ENCODE measurements at regions not wholly inside any gene's neighbourhood (a gene's known extent, or its start where the extent isn't known, plus 50 kb on each side); places are given as distances from the start of the nearest gene placed in this dataset.
A peak's percentile ranks its signal among the peaks of the same experiment; 100 is the strongest.
"Not testable (repeated sequence)": the region's sequence is repeated elsewhere in the genome, so short reads cannot be mapped to it uniquely, and the experiment has no call there.

GRCh38 chr6:170200458-170200891 lies 90.4 kb downstream of the DLL1 start:
- H3K4me3 ChIP-seq (ENCODE audit: low read depth, low read length), result no peak overlapping the region
- DNase-seq, result no peak

GRCh38 chr6:170199716-170200115 lies 91.2 kb downstream of the DLL1 start:
- Mint-ChIP-seq H3K27ac (peak overlapping the region in 1 of 3 donors; percentile 52), H3K9me3 (peaks cover 1 to 35% (median 14%) of the 10 kb centered on the region in 7 donors), H3K36me3 (no peaks in the 10 kb centered on the region), H3K4me3 (no peak overlapping the region), H3K27me3 (peaks cover 9% of the 10 kb centered on the region), H3K4me1 (no peaks in the 10 kb centered on the region)
- Histone ChIP-seq H3K9me3 (ENCODE audit: control insufficient read depth in 2 of 2, low read length in 2 of 2) (peaks cover 13 to 14% of the 10 kb centered on the region in 2 experiments), H3K36me3 (ENCODE audit: control insufficient read depth, insufficient read depth, low read length) (no peaks in the 10 kb centered on the region), H3K27ac (ENCODE audit: insufficient read depth, low read length, poor library complexity, severe bottlenecking) (no peak overlapping the region), H3K4me3 (ENCODE audit: low read depth, low read length) (no peak overlapping the region), H3K27me3 (ENCODE audit: control insufficient read depth, insufficient read depth, low read length) (no peaks in the 10 kb centered on the region), H3K4me1 (ENCODE audit: control insufficient read depth, insufficient read depth, low read length, poor library complexity, severe bottlenecking) (no peaks in the 10 kb centered on the region)
- no peak for DNase-seq
- ATAC-seq (ENCODE audit: low read depth in 2 of 2), result no peak

More at GRCh38 chr6:170200458-170200891, 90.4 kb downstream of the DLL1 start:
- H3K4me1 ChIP-seq (ENCODE audit: control insufficient read depth, insufficient read depth, low read length, poor library complexity, severe bottlenecking), result no peaks in the 10 kb centered on the region
- H3K4me1 Mint-ChIP-seq, result no peaks in the 10 kb centered on the region
- peaks cover 6 to 10% of the 10 kb centered on the region in 2 experiments for H3K9me3 ChIP-seq (ENCODE audit: control insufficient read depth in 2 of 2, low read length in 2 of 2)
- ATAC-seq (ENCODE audit: low read depth in 2 of 2), result no peak
- H3K36me3 ChIP-seq (ENCODE audit: control insufficient read depth, insufficient read depth, low read length), result no peaks in the 10 kb centered on the region
- H3K27ac Mint-ChIP-seq, result no peak overlapping the region
- peaks cover 4% of the 10 kb centered on the region for H3K27me3 Mint-ChIP-seq
- H3K36me3 Mint-ChIP-seq, result no peaks in the 10 kb centered on the region
- no peaks in the 10 kb centered on the region for H3K27me3 ChIP-seq (ENCODE audit: control insufficient read depth, insufficient read depth, low read length)
- no peak overlapping the region for H3K27ac ChIP-seq (ENCODE audit: insufficient read depth, low read length, poor library complexity, severe bottlenecking)
- H3K9me3 Mint-ChIP-seq, result peaks cover 0 to 28% (median 10%) of the 10 kb centered on the region in 7 donors
- H3K4me3 Mint-ChIP-seq, result no peak overlapping the region

GRCh38 chr6:170198298-170198697 lies 92.6 kb downstream of the DLL1 start:
- Mint-ChIP-seq H3K9me3 (peaks cover 4 to 37% (median 16%) of the 10 kb centered on the region in 7 donors), H3K4me1 (no peaks in the 10 kb centered on the region), H3K36me3 (peaks cover 7% of the 10 kb centered on the region), H3K27ac (no peak overlapping the region), H3K27me3 (peaks cover 17% of the 10 kb centered on the region), H3K4me3 (no peak overlapping the region)
- no peaks in the 10 kb centered on the region for H3K27me3 ChIP-seq (ENCODE audit: control insufficient read depth, insufficient read depth, low read length)
- H3K4me1 ChIP-seq (ENCODE audit: control insufficient read depth, insufficient read depth, low read length, poor library complexity, severe bottlenecking), result no peaks in the 10 kb centered on the region
- no peak for ATAC-seq (ENCODE audit: low read depth in 2 of 2)
- H3K9me3 ChIP-seq (ENCODE audit: control insufficient read depth in 2 of 2, low read length in 2 of 2), result peaks cover 14 to 18% of the 10 kb centered on the region in 2 experiments
- H3K27ac ChIP-seq (ENCODE audit: insufficient read depth, low read length, poor library complexity, severe bottlenecking), result no peak overlapping the region
- no peak overlapping the region for H3K4me3 ChIP-seq (ENCODE audit: low read depth, low read length)
- DNase-seq, result no peak
- H3K36me3 ChIP-seq (ENCODE audit: control insufficient read depth, insufficient read depth, low read length), result no peaks in the 10 kb centered on the region

- H3K27ac Mint-ChIP-seq, result no peak overlapping the region
- Histone ChIP-seq H3K4me3 (ENCODE audit: low read depth, low read length) (no peak overlapping the region), H3K4me1 (ENCODE audit: control insufficient read depth, insufficient read depth, low read length, poor library complexity, severe bottlenecking) (no peaks in the 10 kb centered on the region), H3K36me3 (ENCODE audit: control insufficient read depth, insufficient read depth, low read length) (no peaks in the 10 kb centered on the region), H3K9me3 (ENCODE audit: control insufficient read depth in 2 of 2, low read length in 2 of 2) (peaks cover 14 to 18% of the 10 kb centered on the region in 2 experiments), H3K27ac (ENCODE audit: insufficient read depth, low read length, poor library complexity, severe bottlenecking) (no peak overlapping the region), H3K27me3 (ENCODE audit: control insufficient read depth, insufficient read depth, low read length) (no peaks in the 10 kb centered on the region)
- peaks cover 13% of the 10 kb centered on the region for H3K27me3 Mint-ChIP-seq
- H3K9me3 Mint-ChIP-seq, result peaks cover 4 to 31% (median 13%) of the 10 kb centered on the region in 7 donors
- no peak for DNase-seq
- no peaks in the 10 kb centered on the region for H3K4me1 Mint-ChIP-seq
- H3K4me3 Mint-ChIP-seq, result no peak overlapping the region
- peaks cover 7% of the 10 kb centered on the region for H3K36me3 Mint-ChIP-seq
- no peak for ATAC-seq (ENCODE audit: low read depth in 2 of 2)
Measured at GRCh38 chr6:170193326-170193821, 97.5 kb downstream of the DLL1 start.

GRCh38 chr6:170192905-170193304 lies 98.0 kb downstream of the DLL1 start:
- Mint-ChIP-seq H3K27me3 (peaks cover 13% of the 10 kb centered on the region), H3K4me3 (no peak overlapping the region), H3K36me3 (peaks cover 7% of the 10 kb centered on the region), H3K9me3 (peaks cover 4 to 31% (median 13%) of the 10 kb centered on the region in 7 donors), H3K27ac (no peak overlapping the region), H3K4me1 (no peaks in the 10 kb centered on the region)
- H3K36me3 ChIP-seq (ENCODE audit: control insufficient read depth, insufficient read depth, low read length), result no peaks in the 10 kb centered on the region
- ATAC-seq (ENCODE audit: low read depth in 2 of 2) (no peak), DNase-seq (no peak)
- no peak overlapping the region for H3K27ac ChIP-seq (ENCODE audit: insufficient read depth, low read length, poor library complexity, severe bottlenecking)
- H3K4me1 ChIP-seq (ENCODE audit: control insufficient read depth, insufficient read depth, low read length, poor library complexity, severe bottlenecking), result no peaks in the 10 kb centered on the region
- H3K4me3 ChIP-seq (ENCODE audit: low read depth, low read length), result no peak overlapping the region
- H3K27me3 ChIP-seq (ENCODE audit: control insufficient read depth, insufficient read depth, low read length), result no peaks in the 10 kb centered on the region
- H3K9me3 ChIP-seq (ENCODE audit: control insufficient read depth in 2 of 2, low read length in 2 of 2), result peaks cover 14 to 18% of the 10 kb centered on the region in 2 experiments

GRCh38 chr6:170192101-170192500 lies 98.8 kb downstream of the DLL1 start:
- not testable (repeated sequence) for H3K4me3 Mint-ChIP-seq; H3K4me3 ChIP-seq (ENCODE audit: low read depth, low read length); H3K27ac ChIP-seq (ENCODE audit: insufficient read depth, low read length, poor library complexity, severe bottlenecking); H3K27ac Mint-ChIP-seq; H3K27me3 ChIP-seq (ENCODE audit: control insufficient read depth, insufficient read depth, low read length); H3K4me1 Mint-ChIP-seq; H3K4me1 ChIP-seq (ENCODE audit: control insufficient read depth, insufficient read depth, low read length, poor library complexity, severe bottlenecking); H3K36me3 ChIP-seq (ENCODE audit: control insufficient read depth, insufficient read depth, low read length); ATAC-seq (ENCODE audit: low read depth in 2 of 2); H3K36me3 Mint-ChIP-seq; DNase-seq
- H3K9me3 Mint-ChIP-seq, result peaks cover 4 to 31% (median 13%) of the 10 kb centered on the region in 7 donors
- H3K27me3 Mint-ChIP-seq, result peaks cover 13% of the 10 kb centered on the region
- H3K9me3 ChIP-seq (ENCODE audit: control insufficient read depth in 2 of 2, low read length in 2 of 2), result peaks cover 14 to 18% of the 10 kb centered on the region in 2 experiments

GRCh38 chr6:170190046-170190445 lies 100.8 kb downstream of the DLL1 start:
- Mint-ChIP-seq H3K4me3 (no peak overlapping the region), H3K4me1 (no peaks in the 10 kb centered on the region), H3K27me3 (peaks cover 9% of the 10 kb centered on the region), H3K9me3 (peaks cover 3 to 14% (median 5%) of the 10 kb centered on the region in 7 donors), H3K36me3 (peaks cover 7% of the 10 kb centered on the region), H3K27ac (no peak overlapping the region)
- no peaks in the 10 kb centered on the region for H3K36me3 ChIP-seq (ENCODE audit: control insufficient read depth, insufficient read depth, low read length)
- no peaks in the 10 kb centered on the region for H3K4me1 ChIP-seq (ENCODE audit: control insufficient read depth, insufficient read depth, low read length, poor library complexity, severe bottlenecking)
- ATAC-seq (ENCODE audit: low read depth in 2 of 2) (no peak), DNase-seq (no peak)
- no peak overlapping the region for H3K4me3 ChIP-seq (ENCODE audit: low read depth, low read length)
- H3K27ac ChIP-seq (ENCODE audit: insufficient read depth, low read length, poor library complexity, severe bottlenecking), result no peak overlapping the region
- no peaks in the 10 kb centered on the region for H3K27me3 ChIP-seq (ENCODE audit: control insufficient read depth, insufficient read depth, low read length)
- H3K9me3 ChIP-seq (ENCODE audit: control insufficient read depth in 2 of 2, low read length in 2 of 2), result peaks cover under 1 to 7% of the 10 kb centered on the region in 2 experiments

- Histone ChIP-seq H3K36me3 (ENCODE audit: control insufficient read depth, insufficient read depth, low read length) (no peaks in the 10 kb centered on the region), H3K4me1 (ENCODE audit: control insufficient read depth, insufficient read depth, low read length, poor library complexity, severe bottlenecking) (no peaks in the 10 kb centered on the region), H3K4me3 (ENCODE audit: low read depth, low read length) (no peak overlapping the region), H3K9me3 (ENCODE audit: control insufficient read depth in 2 of 2, low read length in 2 of 2) (peaks cover 0 to 4% of the 10 kb centered on the region in 2 experiments), H3K27me3 (ENCODE audit: control insufficient read depth, insufficient read depth, low read length) (no peaks in the 10 kb centered on the region), H3K27ac (ENCODE audit: insufficient read depth, low read length, poor library complexity, severe bottlenecking) (no peak overlapping the region)
- H3K9me3 Mint-ChIP-seq, result peaks cover 0 to 10% (median 3%) of the 10 kb centered on the region in 7 donors
- no peak for ATAC-seq (ENCODE audit: low read depth in 2 of 2)
- H3K36me3 Mint-ChIP-seq, result peaks cover 6% of the 10 kb centered on the region
- no peak for DNase-seq
- no peak overlapping the region for H3K4me3 Mint-ChIP-seq
- H3K4me1 Mint-ChIP-seq, result no peaks in the 10 kb centered on the region
- peaks cover 6% of the 10 kb centered on the region for H3K27me3 Mint-ChIP-seq
- no peak overlapping the region for H3K27ac Mint-ChIP-seq
Measured at GRCh38 chr6:170189236-170189635, 101.6 kb downstream of the DLL1 start.
